HepG2 (cell line): ENCODE measurements at regions not wholly inside any gene's neighbourhood (a gene's known extent, or its start where the extent isn't known, plus 50 kb on each side); places are given as distances from the start of the nearest gene placed in this dataset.

ENCODE experiments used
- ATAC-seq: fragments of 200-7000 bp; cut with Tn5 transposase; 3 replicates; pipeline ENCODE4 v1.9.1; 2020; ENCODE audit warnings: mild to moderate bottlenecking, moderate library complexity
- BruUV-seq: library from RNA; stranded (reverse); fragments of 400-500 nt; replicated peaks from 2 replicates; lab custom pipeline; 2021; lab: Mats Ljungman, UMichigan
- CTCF ChIA-PET: fragments of 300-600 bp; formaldehyde crosslinking; extraction: SDS; loops from one replicate; lab custom pipeline; 2021; ENCODE audit warnings: low total read pairs, inconsistent platforms, low intra/inter-chr PET ratio; lab: Yijun Ruan, JAX
- POLR2A ChIA-PET: fragments of 350-600 bp; sonication (Branson Sonifier 250); formaldehyde crosslinking; loops from one replicate; lab custom pipeline; 2020; ENCODE audit warnings: antibody characterized with exemption, inconsistent platforms; lab: Yijun Ruan, JAX
- DNase-seq: peaks from one replicate; pipeline ENCODE4 v3.0.0-alpha.2; 2015; ENCODE audit warnings: low spot score
- FAIRE-seq: peaks from 3 replicates; lab custom pipeline; 2011; peaks lifted over from hg19 to GRCh38; lab: Jason Lieb, UNC
- H2AFZ ChIP-seq: one replicate; pipeline ENCODE4 v1.6.1; 2011; ENCODE audit warnings: low read length, inconsistent platforms
- H3K27ac ChIP-seq: fragments of 300-600 bp; 3 replicates; pipeline ENCODE4 v1.8.0; 2011; ENCODE audit warnings: mixed run types, mild to moderate bottlenecking, mixed read lengths, low read length, inconsistent platforms; ENCODE audit not compliant: insufficient read depth; ENCODE audit errors: extremely low read length
- H3K27me3 ChIP-seq, 2 experiments: fragments of 200-600 bp in 1 of 2; 2 replicates in 1 of 2; 3 replicates in 1 of 2; pipeline versions ENCODE4 v1.6.0 to v1.8.0; 2011; ENCODE audit warnings: low read length in 2 of 2, mild to moderate bottlenecking in 2 of 2, moderate library complexity in 2 of 2, inconsistent platforms in 1 of 2; ENCODE audit not compliant: insufficient read depth in 2 of 2, control insufficient read depth in 1 of 2
- H3K36me3 ChIP-seq, 2 experiments: fragments of 200-600 bp in 1 of 2; replicated peaks in 1 of 2; 2 replicates in 1 of 2; 3 replicates in 1 of 2; pipeline versions ENCODE4 v1.5.1 to v1.8.0; 2011; ENCODE audit warnings: low read length in 2 of 2, inconsistent platforms in 1 of 2; ENCODE audit not compliant: insufficient read depth in 2 of 2, control insufficient read depth in 1 of 2
- H3K4me1 ChIP-seq: 2 replicates; pipeline ENCODE4 v1.5.1; 2012; ENCODE audit warnings: low read length, inconsistent platforms; ENCODE audit not compliant: insufficient read depth
- H3K4me2 ChIP-seq: 2 replicates; pipeline ENCODE4 v1.6.0; 2011; ENCODE audit warnings: low read depth, low read length, inconsistent platforms
- H3K4me3 ChIP-seq, 3 experiments: fragments of 200-600 bp in 1 of 3; sonication (generic), shearing (Covaris generic) in 1 of 3; replicated peaks in 1 of 3; 2 replicates each; pipeline ENCODE4 v1.5.1; 2011 to 2016; ENCODE audit warnings: low read length in 3 of 3, inconsistent platforms in 2 of 3, low read depth in 2 of 3, mild to moderate bottlenecking in 2 of 3, control low read depth in 1 of 3, mixed read lengths in 1 of 3; ENCODE audit not compliant: insufficient read depth in 1 of 3
- H3K79me2 ChIP-seq: one replicate; pipeline ENCODE4 v1.6.1; 2011; ENCODE audit warnings: low read length, inconsistent platforms; ENCODE audit not compliant: insufficient read depth
- H3K9ac ChIP-seq: 2 replicates; pipeline ENCODE4 v1.6.0; 2011; ENCODE audit warnings: mild to moderate bottlenecking, low read depth, low read length, inconsistent platforms; ENCODE audit not compliant: insufficient read depth
- H3K9me3 ChIP-seq: 2 replicates; pipeline ENCODE4 v1.5.1; 2012; ENCODE audit warnings: mild to moderate bottlenecking, low read length
- H4K20me1 ChIP-seq: 2 replicates; pipeline ENCODE4 v1.6.0; 2011; ENCODE audit warnings: inconsistent platforms, mild to moderate bottlenecking, low read length, moderate library complexity; ENCODE audit not compliant: insufficient read depth
- BCL6 ChIP-seq: IDR thresholded peaks from 2 replicates; pipeline ENCODE4 v1.6.1; 2016; ENCODE audit warnings: missing genetic modification reagents, missing compliant biosample characterization
- CC2D1A ChIP-seq: sonication (generic); formaldehyde crosslinking; IDR thresholded peaks from 2 replicates; pipeline ENCODE4 v1.8.1; 2023; ENCODE audit warnings: mild to moderate bottlenecking, missing genetic modification reagents
- FOXK2 ChIP-seq: fragments of 450-650 bp; IDR thresholded peaks from 2 replicates; pipeline ENCODE4 v1.6.1; 2016
- GABPB1 ChIP-seq: IDR thresholded peaks from 2 replicates; pipeline ENCODE4 v1.6.1; 2016; ENCODE audit warnings: mild to moderate bottlenecking, missing genetic modification reagents, moderate library complexity, missing compliant biosample characterization
- GZF1 ChIP-seq: sonication (generic); formaldehyde crosslinking; IDR thresholded peaks from 2 replicates; pipeline ENCODE4 v1.5.1; 2020; ENCODE audit warnings: mild to moderate bottlenecking, missing genetic modification reagents
- MAF1 ChIP-seq: sonication (generic); formaldehyde crosslinking; IDR thresholded peaks from 2 replicates; pipeline ENCODE4 v1.5.0; 2020; ENCODE audit warnings: missing genetic modification reagents, borderline replicate concordance
- NFIB ChIP-seq: sonication (generic); formaldehyde crosslinking; IDR thresholded peaks from 2 replicates; pipeline ENCODE4 v1.9.0; 2021; ENCODE audit warnings: missing genetic modification reagents, mild to moderate bottlenecking, borderline replicate concordance
- NONO ChIP-seq, 2 experiments: fragments of 450-650 bp in 1 of 2; sonication (generic) in 1 of 2; formaldehyde crosslinking in 1 of 2; IDR thresholded peaks in 1 of 2; conservative IDR thresholded peaks in 1 of 2; 2 replicates each; pipeline versions ENCODE4 v1.6.1 to v1.8.0; 2017 to 2022; ENCODE audit warnings: mild to moderate bottlenecking in 1 of 2, missing genetic modification reagents in 1 of 2, moderate library complexity in 1 of 2
- RBM22 ChIP-seq: fragments of 200-400 bp; formaldehyde crosslinking; optimal IDR thresholded peaks from 2 replicates; pipeline ENCODE3; 2017; ENCODE audit warnings: mild to moderate bottlenecking, low read length, moderate library complexity
- RFXANK ChIP-seq: IDR thresholded peaks from 2 replicates; pipeline ENCODE4 v1.6.1; 2016
- SRSF9 ChIP-seq: fragments of 200-400 bp; formaldehyde crosslinking; IDR thresholded peaks from 2 replicates; pipeline ENCODE4 v1.6.1; 2018; ENCODE audit warnings: borderline replicate concordance, mild to moderate bottlenecking, low read depth, low read length; ENCODE audit not compliant: insufficient read depth, poor library complexity, severe bottlenecking
- THAP11 ChIP-seq: IDR thresholded peaks from 2 replicates; pipeline ENCODE4 v1.6.1; 2016; ENCODE audit warnings: missing biosample characterization, missing genetic modification reagents
- ZNF138 ChIP-seq: sonication (generic); formaldehyde crosslinking; IDR thresholded peaks from 2 replicates; pipeline ENCODE4 v1.5.0; 2020; ENCODE audit warnings: mild to moderate bottlenecking, low read depth, missing genetic modification reagents
- ZNF367 ChIP-seq: sonication (generic); formaldehyde crosslinking; IDR thresholded peaks from 2 replicates; pipeline ENCODE4 v1.4.0; 2020; ENCODE audit warnings: missing genetic modification reagents, borderline replicate concordance
- ZNF501 ChIP-seq: sonication (generic); formaldehyde crosslinking; IDR thresholded peaks from 2 replicates; pipeline ENCODE4 v1.5.1; 2020; ENCODE audit warnings: mild to moderate bottlenecking, moderate library complexity, missing genetic modification reagents
- ZNF547 ChIP-seq: sonication (generic); formaldehyde crosslinking; IDR thresholded peaks from 2 replicates; pipeline ENCODE4 v1.5.1; 2020; ENCODE audit warnings: mild to moderate bottlenecking, missing genetic modification reagents
- ZNF841 ChIP-seq: sonication (generic); formaldehyde crosslinking; IDR thresholded peaks from 2 replicates; pipeline ENCODE4 v1.8.1; 2023; ENCODE audit warnings: missing genetic modification reagents, borderline replicate concordance
- WGBS: methylation state at CpG from one replicate; pipeline ENCODE4 v1.1.6; 2017; ENCODE audit warnings: low lambda C conversion rate; 5-methylcytosine and 5-hydroxymethylcytosine counted together
- in situ Hi-C: cut with HindIII; loops from 2 replicates; pipeline ENCODE4 v1.10.0; 2017; ENCODE audit warnings: low pct_unique_long_range_greater_than_20kb; ENCODE audit not compliant: extremely low pct_ligation_motif_present
- intact Hi-C: fragments of 100-400 bp; cut with micrococcal nuclease; formaldehyde crosslinking; loops from one replicate; pipeline ENCODE4 v1.10.0; 2022; ENCODE audit not compliant: unreplicated experiment
- TF ChIP-seq, protein P1 (sequence below), 2 experiments: fragments of 450-650 bp in 1 of 2; sonication (generic) in 1 of 2; formaldehyde crosslinking; IDR thresholded peaks; 2 replicates each; pipeline versions ENCODE4 v1.5.0 to v1.8.0; 2020 to 2022; ENCODE audit warnings: mild to moderate bottlenecking in 1 of 2, missing genetic modification reagents in 1 of 2

DNA sequence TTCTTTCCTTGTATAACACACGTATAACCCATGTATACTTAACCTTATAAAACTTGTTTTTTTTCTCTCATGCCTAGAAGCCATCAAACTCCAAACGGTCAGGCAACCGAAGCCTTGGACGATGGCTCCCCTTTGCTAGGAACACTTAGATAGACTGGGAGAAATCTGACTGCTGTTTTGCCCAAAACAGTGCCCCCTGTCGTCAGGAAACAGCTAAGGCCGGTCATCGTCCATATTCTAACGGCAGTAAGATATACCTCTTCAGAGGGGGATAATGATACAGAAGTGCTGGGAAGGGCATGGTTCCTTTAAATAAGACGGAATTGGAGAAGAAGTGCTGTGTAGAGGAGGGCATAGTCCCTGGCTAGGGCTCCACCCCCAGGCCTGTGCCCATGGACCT is 130.5 kb downstream of the SLC41A2 start (continued):
- TF ChIP-seq MAF1 (CRISPR knock-in tag) (no peak), ZNF367 (no peak), SRSF9 (no peak)

DNA sequence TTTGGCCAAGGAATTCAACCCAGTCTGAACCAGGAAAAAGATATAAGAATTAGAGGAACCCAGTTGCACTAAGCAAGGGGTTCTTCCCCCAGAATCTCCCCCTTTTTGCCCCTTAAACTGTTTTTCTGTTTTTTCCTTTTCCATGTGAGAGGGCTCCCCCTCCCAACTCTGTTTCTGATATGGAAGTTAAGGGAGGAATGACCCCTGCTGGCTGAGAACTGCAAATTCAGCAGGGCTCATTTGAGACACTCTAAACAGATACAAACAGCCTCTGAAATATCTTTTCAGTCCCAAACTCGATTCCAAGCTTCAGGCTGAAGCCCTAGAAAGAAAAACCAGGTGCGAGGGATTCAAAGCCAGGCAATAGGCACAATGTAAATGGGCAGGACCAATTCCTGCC is 132.7 kb downstream of the SLC41A2 start:
- Histone ChIP-seq H3K9me3 (peaks cover 19% of the 10 kb centered on the region), H3K4me2 (no peak overlapping the region), H3K36me3 (no peaks in the 10 kb centered on the region), H3K79me2 (no peaks in the 10 kb centered on the region), H2AFZ (no peak overlapping the region), H3K27ac (no peak overlapping the region)
- POLR2A ChIA-PET, result no interaction called here
- no peak for FAIRE-seq
- WGBS, result 53% methylated on average over 2 of the region's 2 CpGs
- TF ChIP-seq NONO (IDR thresholded peaks at IDR 0.05) (no peak), NONO (CRISPR knock-in tag; conservative IDR thresholded peaks at IDR 0.05) (no peak), NFIB (CRISPR knock-in tag) (no peak), ZNF841 (CRISPR knock-in tag) (no peak), CC2D1A (CRISPR knock-in tag) (no peak), BCL6 (CRISPR knock-in tag) (no peak), ZNF501 (CRISPR knock-in tag) (no peak), ZNF547 (CRISPR knock-in tag) (no peak), THAP11 (CRISPR knock-in tag) (no peak), GABPB1 (CRISPR knock-in tag) (no peak), GZF1 (no peak), RFXANK (CRISPR knock-in tag) (no peak), FOXK2 (no peak), ZNF138 (CRISPR knock-in tag) (no peak), RBM22 (no peak)
- TF ChIP-seq, protein P1, sequence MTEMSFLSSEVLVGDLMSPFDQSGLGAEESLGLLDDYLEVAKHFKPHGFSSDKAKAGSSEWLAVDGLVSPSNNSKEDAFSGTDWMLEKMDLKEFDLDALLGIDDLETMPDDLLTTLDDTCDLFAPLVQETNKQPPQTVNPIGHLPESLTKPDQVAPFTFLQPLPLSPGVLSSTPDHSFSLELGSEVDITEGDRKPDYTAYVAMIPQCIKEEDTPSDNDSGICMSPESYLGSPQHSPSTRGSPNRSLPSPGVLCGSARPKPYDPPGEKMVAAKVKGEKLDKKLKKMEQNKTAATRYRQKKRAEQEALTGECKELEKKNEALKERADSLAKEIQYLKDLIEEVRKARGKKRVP (CRISPR knock-in tag; IDR thresholded peaks at IDR 0.05), result no peak
- TF ChIP-seq, all 625 proteins: peak for 0
- CTCF ChIA-PET, result no interaction called here
- ATAC-seq (no peak), DNase-seq (no peak)
- Histone ChIP-seq H3K9ac (no peak overlapping the region), H4K20me1 (no peaks in the 10 kb centered on the region), H3K4me1 (no peaks in the 10 kb centered on the region), H3K27me3 (no peaks in the 10 kb centered on the region), H3K4me3 (no peak overlapping the region)
- intact Hi-C loops (no loop called here), in situ Hi-C loops (no loop called here)
- no TSS peak for BruUV-seq
